GM18498 (cell line): ENCODE measurements at regions not wholly inside any gene's neighbourhood (a gene's known extent, or its start where the extent isn't known, plus 50 kb on each side); places are given as distances from the start of the nearest gene placed in this dataset.

ENCODE experiments used
- ATAC-seq: cut with Tn5 transposase; IDR thresholded peaks from one replicate; pipeline ENCODE4 v1.9.1; 2021; ENCODE audit warnings: mild to moderate bottlenecking, moderate library complexity; ENCODE audit not compliant: unreplicated experiment

DNA sequence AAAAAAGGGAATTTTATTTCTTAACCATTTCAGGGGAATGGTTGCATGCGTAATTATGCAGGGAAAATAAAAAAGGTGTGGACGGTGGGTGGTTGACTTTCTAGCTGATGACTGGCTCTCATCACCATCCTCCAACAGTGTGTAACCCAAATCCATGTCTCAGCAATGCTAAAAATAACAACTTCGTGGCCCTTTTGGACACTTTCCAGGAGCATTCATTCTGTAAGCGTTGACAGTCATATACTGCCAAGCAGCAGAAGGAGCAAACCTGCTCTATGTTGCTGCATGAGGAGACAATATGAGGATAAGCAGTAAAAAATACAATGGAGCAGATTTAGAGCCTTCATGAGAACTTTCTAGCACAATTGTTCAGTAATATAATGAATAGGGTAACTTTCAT, 189.1 kb downstream of the ANXA2 start:
- ATAC-seq = no peak

GRCh38 chr15:60212536-60212935, 185.2 kb downstream of the ANXA2 start:
- ATAC-seq = no peak

DNA sequence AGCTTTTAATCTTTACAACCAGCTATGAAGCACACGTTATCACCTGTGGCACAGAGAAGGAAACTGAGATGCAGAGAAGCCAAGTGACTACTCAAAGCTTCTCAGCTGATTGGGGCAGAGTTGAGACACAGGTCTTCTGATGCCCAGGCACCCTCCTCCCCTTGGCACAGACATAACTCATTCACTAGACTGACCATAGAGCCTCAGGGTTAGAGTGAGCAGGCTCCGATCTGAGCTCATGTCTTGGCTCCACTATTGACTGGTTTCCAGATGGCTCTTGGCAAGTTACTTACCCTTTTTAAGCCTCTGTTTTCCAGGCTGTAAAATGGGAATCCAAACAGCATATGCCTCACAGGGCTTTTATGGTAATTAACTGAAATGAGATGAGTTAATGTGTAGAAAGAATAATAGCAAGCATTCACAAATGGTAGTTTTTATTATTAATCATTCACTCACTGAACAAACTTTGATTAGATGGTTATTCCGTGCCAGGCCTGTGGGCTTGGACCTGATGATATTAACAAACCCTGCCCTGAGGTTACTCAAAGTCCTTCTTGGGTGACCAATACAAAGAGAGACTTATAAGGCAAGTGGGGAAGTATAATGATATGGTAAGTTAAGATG, 184.3 kb downstream of the ANXA2 start:
- ATAC-seq = no peak

DNA sequence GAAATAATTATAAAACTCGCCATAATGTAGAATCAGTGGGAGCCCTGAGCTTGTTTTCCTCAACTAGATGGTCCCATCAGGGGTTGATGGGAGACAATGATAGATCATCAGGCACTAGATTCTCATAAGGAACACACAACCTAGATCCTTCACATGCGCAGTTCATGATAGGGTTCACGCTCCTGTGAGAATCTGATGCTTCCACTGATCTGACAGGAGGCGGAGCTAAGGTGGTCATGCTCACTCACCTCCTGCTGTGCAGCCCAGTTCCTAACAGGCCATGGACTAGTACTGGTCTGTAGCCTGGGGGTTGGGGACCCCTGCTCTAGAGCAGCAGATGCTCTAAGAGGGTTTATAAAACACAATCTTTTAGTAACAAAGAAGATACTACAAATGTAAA, 183.6 kb downstream of the ANXA2 start:
- no peak for ATAC-seq

DNA sequence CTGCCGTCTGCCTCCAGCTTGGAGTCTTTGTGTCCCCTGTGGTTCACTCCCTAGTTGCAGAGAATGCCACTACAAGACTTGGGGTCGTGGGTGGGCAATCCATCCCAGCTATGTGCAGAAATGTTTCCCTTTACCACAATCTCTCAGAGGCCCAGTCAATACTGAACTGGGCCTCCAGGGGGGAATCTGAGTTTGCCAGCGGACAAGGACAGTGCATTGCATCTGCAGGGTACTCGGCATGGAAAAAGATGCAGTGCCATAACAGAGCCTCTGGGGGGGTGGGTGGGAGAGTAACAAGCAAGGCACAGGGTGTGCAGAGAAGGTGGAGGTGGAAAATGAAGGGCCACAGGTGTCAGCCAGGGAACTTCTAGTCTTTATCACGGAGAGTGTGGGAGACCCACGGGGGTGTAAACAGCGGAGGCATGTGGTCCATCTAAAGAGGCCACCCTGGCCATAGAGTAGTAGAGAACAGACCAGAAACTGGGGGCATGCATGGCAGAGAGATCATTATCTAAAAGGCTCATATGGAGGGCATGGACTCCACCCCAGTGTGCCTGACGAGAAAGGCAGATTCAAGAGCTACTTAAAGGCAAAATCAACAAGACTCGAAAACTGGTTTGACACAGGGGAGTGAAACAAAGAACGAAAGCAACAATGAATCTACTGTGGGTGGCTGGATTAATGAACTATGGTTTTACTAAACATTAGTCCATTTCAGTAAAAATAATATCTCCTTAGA, 182.4 kb downstream of the ANXA2 start:
- ATAC-seq = no peak

- ATAC-seq = no peak
Observed at GRCh38 chr15:60217161-60217560, 180.6 kb downstream of the ANXA2 start.

GRCh38 chr15:60218256-60218655, 179.5 kb downstream of the ANXA2 start:
- no peak for ATAC-seq

- ATAC-seq = no peak
Observed at GRCh38 chr15:60219866-60220265, 177.9 kb downstream of the ANXA2 start.

GRCh38 chr15:60221356-60221755, 176.4 kb downstream of the ANXA2 start:
- ATAC-seq = no peak

- no peak for ATAC-seq
Observed at GRCh38 chr15:60222404-60222803, 175.4 kb downstream of the ANXA2 start.

DNA sequence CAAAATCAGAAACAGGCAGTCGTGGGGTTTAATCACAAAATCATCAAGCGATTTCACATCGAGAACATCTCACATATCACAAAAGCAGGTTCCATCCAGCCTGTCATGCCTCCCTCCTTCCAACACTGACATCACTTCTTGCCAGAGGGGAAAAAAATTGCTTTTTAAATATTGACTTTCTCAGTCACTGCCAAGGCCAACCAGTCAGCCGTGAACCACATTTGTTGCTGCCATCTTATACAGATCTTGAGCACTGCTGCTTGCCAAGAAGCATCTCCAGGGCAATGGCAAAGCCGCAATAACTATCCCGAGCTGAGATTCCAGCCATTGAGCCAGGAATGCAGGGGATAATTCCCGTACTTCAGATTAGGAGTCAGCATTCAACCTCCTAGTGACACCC, 174.6 kb downstream of the ANXA2 start:
- no peak for ATAC-seq

DNA sequence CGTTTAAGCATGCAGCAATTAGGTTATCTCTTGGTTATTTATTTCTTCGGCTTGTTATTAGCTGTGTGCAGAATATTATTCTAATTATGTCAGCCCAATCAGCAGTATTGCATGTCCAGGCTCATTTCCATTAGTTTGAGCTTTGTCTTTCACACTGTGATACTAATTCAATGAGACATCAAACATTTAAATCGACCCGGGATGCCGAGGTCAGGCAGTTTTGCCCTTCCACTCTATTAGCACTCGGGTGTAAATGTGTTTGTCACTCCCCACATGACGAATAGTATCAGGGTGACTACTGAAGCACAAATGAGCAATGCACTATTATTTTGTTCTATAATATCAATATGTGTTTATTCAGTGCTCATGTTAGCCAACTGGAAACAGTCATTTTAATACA, 170.9 kb downstream of the ANXA2 start:
- no peak for ATAC-seq

- ATAC-seq = no peak
Observed at GRCh38 chr15:60228101-60228500, 169.7 kb downstream of the ANXA2 start.

DNA sequence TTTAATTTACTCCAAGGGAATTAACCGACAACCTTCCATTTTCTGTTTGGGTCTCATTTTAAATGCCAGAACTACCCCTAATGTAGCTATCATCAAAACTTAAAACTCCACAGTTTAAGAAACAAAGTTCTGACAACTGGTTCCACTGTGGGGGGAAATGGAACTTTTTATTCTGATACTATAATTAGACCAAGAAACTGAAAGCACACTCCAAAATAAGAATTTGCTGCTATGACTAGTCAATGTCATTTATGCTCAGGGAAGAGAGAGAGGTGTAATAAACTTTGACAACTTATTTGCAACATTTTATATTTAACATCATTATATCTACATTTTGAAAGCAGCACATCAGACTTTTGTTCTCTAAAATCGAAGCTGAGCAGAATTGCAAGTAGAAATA, 169.2 kb downstream of the ANXA2 start:
- no peak for ATAC-seq

DNA sequence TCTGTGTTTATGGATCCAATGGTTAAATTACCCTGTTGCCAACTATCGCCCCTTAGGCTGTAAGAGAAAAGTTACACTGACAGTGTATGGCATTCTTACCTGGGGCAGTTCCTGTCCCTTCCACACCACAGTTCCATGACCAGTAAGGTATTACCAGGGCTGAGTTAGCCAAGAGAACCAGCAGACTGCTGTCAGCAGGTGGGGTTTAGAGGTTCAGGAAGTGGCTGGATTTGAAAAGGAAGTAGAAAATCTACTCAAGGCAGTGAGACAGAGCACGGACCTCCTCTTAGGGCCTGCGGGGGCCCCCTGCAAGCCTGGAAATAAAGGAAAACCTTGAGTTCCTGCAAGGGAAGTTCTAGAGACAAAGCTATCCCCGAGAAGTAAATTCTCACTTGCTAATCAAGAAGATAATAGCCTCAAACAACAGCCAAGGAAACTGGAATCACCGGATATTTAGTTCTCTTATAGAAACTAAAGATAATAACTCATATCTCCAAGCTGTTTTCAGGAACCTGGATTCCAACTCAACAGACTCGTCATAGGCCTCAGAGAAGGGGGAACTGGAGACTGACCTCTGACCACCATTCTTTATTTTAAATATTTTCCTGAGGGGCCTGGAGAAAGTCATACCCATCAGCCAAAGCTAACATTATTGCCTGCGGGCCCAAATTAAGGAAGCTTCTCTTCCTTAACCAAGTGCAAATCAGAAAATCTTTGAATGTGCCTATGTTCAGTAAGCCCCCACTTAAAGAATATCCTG, 161.7 kb downstream of the ANXA2 start:
- ATAC-seq = no peak

GRCh38 chr15:60237446-60237845, 160.3 kb downstream of the ANXA2 start:
- no peak for ATAC-seq

DNA sequence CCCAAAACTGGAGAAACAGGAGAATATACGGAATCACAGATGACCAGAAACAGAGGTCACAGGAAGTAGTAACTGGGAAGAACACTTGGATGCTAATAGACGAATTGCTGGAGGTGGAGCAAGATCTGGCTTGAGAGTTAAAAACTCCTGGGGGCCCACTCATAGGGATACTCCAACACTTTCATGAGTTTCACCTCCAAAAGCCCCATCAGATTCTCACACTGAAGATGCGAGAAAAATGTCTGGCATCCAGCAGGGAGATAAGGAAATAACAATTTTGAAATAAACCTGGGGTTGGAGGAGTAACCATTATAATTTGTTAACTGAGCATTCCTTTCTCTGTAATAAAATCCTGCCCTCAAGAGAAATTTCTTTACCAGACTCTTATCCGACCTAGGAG, 154.0 kb downstream of the ANXA2 start:
- ATAC-seq = no peak

DNA sequence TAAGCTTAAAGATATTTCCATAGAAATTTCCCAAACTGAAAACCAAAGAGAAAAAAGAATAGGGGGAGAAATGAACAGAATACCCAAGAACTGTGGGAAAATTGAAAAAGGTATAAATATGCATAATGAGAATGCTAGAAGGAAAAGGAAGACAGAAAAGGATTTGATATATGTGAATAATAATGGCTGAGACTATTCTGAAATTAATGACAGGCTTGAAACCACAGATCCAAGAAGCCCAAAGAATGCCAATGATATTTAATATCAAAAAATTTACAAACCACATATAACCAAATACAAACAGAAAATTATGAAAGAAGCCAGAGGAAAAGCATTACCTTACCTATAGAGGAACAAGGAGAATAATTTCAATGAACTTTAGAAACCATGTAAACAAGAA, 153.0 kb downstream of the ANXA2 start:
- no peak for ATAC-seq

DNA sequence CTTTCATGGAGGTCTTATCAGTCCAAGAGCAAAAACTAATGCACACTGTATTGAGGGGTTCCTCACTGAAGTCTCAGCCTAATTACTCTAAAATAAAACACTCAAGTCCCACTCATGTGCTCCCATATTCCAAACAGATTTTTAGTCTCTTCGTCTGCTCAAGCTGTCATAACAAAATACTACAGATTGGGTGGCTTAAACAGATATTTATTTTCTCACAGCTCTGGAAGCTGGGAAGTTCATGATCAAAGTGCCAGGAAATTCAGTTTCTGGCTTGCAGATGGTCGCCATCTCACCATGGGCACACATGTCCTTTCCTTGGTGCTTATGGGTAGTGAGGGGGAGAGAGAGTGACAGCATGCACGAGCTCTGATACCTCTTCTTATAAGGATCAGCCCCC, 147.5 kb downstream of the ANXA2 start:
- ATAC-seq = no peak

DNA sequence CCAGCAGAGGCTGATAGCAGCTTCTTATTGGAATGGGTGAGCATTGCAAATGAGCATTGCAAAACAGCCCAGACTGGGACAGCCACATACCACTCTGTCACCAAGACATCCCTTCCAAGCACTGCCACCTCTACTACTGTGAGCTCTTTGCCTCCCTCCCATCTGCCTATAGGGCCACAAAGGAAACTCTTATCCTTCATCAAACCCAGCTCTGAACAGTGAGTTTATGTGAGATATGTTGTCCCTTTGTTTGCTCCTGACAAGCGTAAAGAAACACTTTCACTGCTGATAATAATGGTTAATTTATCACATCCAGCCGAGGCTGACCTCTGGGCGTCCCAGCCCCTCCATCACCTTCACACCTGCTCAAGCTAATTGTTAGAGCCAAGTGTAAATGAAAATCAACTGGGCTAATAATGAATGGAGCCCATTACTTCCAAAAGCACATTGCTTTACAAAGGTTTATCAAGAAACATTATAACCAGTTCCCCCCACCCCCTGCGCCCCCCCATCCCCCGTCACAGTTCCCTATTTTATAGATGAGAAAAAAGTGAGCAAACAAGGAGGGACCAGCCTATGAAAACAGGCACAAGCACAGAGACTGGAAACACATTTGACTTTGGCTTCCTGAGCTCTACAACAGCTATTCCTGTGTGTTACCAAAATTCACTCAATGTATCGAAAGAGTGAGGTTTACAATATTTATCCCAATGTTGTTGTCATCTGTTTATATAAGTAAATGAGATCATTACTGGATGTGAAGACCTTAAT, 146.3 kb downstream of the ANXA2 start:
- no peak for ATAC-seq

DNA sequence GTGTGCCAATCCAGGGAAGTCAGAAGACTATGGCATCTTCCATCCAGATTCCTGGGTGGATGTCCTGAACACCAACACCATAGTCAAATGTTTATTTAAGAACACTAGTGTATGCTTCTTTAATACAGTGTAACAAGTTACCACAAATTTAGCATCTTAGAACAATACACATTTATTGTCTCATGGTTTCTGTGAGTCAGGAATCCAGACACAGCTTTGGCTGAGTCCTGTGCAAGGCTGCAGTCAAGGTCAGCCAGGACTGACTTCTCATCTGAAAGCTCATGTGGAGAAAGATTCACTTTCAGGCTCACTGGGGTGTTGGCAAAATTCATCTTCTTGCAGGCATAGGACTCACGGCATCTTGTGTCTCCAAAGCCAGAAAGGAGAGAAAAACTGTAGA, 143.4 kb downstream of the ANXA2 start:
- no peak for ATAC-seq
